HEK293T (cell line): ENCODE measurements at regions not wholly inside any gene's neighbourhood (a gene's known extent, or its start where the extent isn't known, plus 50 kb on each side); places are given as distances from the start of the nearest gene placed in this dataset.

ENCODE experiments used
- CTCF ChIA-PET: fragments of 350-600 bp; formaldehyde crosslinking; extraction: SDS; loops from one replicate; lab custom pipeline; 2021; ENCODE audit warnings: antibody characterized with exemption, inconsistent platforms; lab: Yijun Ruan, JAX
- POLR2A ChIA-PET: fragments of 350-600 bp; formaldehyde crosslinking; extraction: SDS; loops from one replicate; lab custom pipeline; 2020; ENCODE audit warnings: antibody characterized with exemption, inconsistent platforms; lab: Yijun Ruan, JAX
- DNase-seq: peaks from one replicate; pipeline ENCODE4 v3.0.0; 2012; ENCODE audit warnings: mixed read lengths; ENCODE audit errors: extremely low spot score
- ARNT ChIP-seq: fragments of 450-650 bp; IDR thresholded peaks from 2 replicates; pipeline ENCODE4 v1.6.1; 2017; ENCODE audit warnings: mild to moderate bottlenecking
- BHLHE40 ChIP-seq: fragments of 450-650 bp; IDR thresholded peaks from 2 replicates; pipeline ENCODE4 v1.6.1; 2016; ENCODE audit warnings: mild to moderate bottlenecking, moderate library complexity, borderline replicate concordance
- CTBP1 ChIP-seq: fragments of 450-650 bp; IDR thresholded peaks from 2 replicates; pipeline ENCODE4 v1.6.1; 2016; ENCODE audit warnings: borderline replicate concordance
- ELF4 ChIP-seq: fragments of 450-650 bp; IDR thresholded peaks from 2 replicates; pipeline ENCODE4 v1.6.1; 2017; ENCODE audit warnings: antibody characterized with exemption
- FOXA1 ChIP-seq: fragments of 450-650 bp; IDR thresholded peaks from 2 replicates; pipeline ENCODE4 v1.6.1; 2016; ENCODE audit warnings: mild to moderate bottlenecking
- FOXK2 ChIP-seq: fragments of 450-650 bp; IDR thresholded peaks from 2 replicates; pipeline ENCODE4 v1.6.1; 2016; ENCODE audit warnings: mild to moderate bottlenecking
- FOXM1 ChIP-seq: fragments of 450-650 bp; IDR thresholded peaks from 2 replicates; pipeline ENCODE4 v1.6.1; 2017; ENCODE audit warnings: mild to moderate bottlenecking, borderline replicate concordance
- HDGF ChIP-seq: fragments of 450-650 bp; IDR thresholded peaks from 2 replicates; pipeline ENCODE4 v1.6.1; 2017; ENCODE audit warnings: antibody characterized with exemption, borderline replicate concordance
- L3MBTL2 ChIP-seq: fragments of 450-650 bp; conservative IDR thresholded peaks from 2 replicates; pipeline ENCODE4 v1.6.1; 2016; ENCODE audit warnings: mild to moderate bottlenecking
- LEF1 ChIP-seq: fragments of 450-650 bp; IDR thresholded peaks from 2 replicates; pipeline ENCODE4 v1.6.1; 2017; ENCODE audit warnings: mild to moderate bottlenecking, borderline replicate concordance
- NFRKB ChIP-seq: fragments of 450-650 bp; IDR thresholded peaks from 2 replicates; pipeline ENCODE4 v1.6.1; 2016; ENCODE audit warnings: mild to moderate bottlenecking, moderate library complexity
- SP1 ChIP-seq: fragments of 450-650 bp; IDR thresholded peaks from 2 replicates; pipeline ENCODE4 v1.6.1; 2017
- SUZ12 ChIP-seq: fragments of 450-650 bp; IDR thresholded peaks from 2 replicates; pipeline ENCODE4 v1.6.1; 2016; ENCODE audit warnings: mild to moderate bottlenecking
- TARDBP ChIP-seq: fragments of 450-650 bp; IDR thresholded peaks from 2 replicates; pipeline ENCODE4 v1.6.1; 2016
- ZNF384 ChIP-seq: fragments of 450-650 bp; IDR thresholded peaks from 2 replicates; pipeline ENCODE4 v1.6.1; 2016
- TF ChIP-seq, protein P1 (sequence below): fragments of 450-650 bp; IDR thresholded peaks from 2 replicates; pipeline ENCODE4 v1.6.1; 2016

GRCh38 chr16:63553980-63554379 lies 1517.7 kb upstream of the CDH8 start:
- CTCF ChIA-PET = no interaction called here
- POLR2A ChIA-PET = no interaction called here
- no peak for DNase-seq

GRCh38 chr16:63539276-63539675 lies 1503.0 kb upstream of the CDH8 start:
- DNase-seq = no peak
- ChIA-PET POLR2A (no interaction called here), CTCF (no interaction called here)
- TF ChIP-seq FOXM1 (no peak), CTBP1 (no peak), ARNT (no peak), L3MBTL2 (no peak), LEF1 (no peak), FOXK2 (no peak), ELF4 (no peak), BHLHE40 (no peak), FOXA1 (no peak), SP1 (no peak), SUZ12 (no peak), NFRKB (no peak), ZNF384 (no peak), HDGF (no peak), TARDBP (no peak)
- TF ChIP-seq, protein P1, sequence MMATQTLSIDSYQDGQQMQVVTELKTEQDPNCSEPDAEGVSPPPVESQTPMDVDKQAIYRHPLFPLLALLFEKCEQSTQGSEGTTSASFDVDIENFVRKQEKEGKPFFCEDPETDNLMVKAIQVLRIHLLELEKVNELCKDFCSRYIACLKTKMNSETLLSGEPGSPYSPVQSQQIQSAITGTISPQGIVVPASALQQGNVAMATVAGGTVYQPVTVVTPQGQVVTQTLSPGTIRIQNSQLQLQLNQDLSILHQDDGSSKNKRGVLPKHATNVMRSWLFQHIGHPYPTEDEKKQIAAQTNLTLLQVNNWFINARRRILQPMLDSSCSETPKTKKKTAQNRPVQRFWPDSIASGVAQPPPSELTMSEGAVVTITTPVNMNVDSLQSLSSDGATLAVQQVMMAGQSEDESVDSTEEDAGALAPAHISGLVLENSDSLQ = no peak

More at GRCh38 chr16:63553980-63554379, 1517.7 kb upstream of the CDH8 start:
- TF ChIP-seq ARNT (no peak), FOXM1 (no peak), LEF1 (no peak), TARDBP (no peak), NFRKB (no peak), SUZ12 (no peak), CTBP1 (no peak), L3MBTL2 (no peak), FOXA1 (no peak), ZNF384 (no peak), ELF4 (no peak), HDGF (no peak), FOXK2 (no peak), SP1 (no peak)
- TF ChIP-seq, protein P1 = no peak

DNA sequence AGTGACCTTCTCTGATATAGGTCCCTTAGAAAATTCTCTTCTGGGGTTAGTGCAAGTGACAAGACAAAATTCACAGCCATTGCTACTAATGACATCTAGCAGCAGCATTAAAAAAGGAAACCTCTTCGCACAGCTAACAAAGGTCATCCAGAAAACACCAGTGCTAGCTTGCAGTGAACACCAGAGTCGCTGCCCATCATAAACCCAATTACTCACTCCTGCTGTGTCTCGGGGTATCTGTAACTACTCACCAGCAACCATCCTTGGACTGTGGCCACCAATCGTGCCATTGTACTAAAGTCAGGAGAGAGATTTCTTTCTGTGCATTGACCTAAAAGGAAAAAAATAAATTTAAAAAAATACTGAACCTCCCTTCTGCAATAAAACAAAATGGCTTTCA lies 1494.7 kb upstream of the CDH8 start:
- TF ChIP-seq CTBP1 (no peak), TARDBP (no peak)
- ChIA-PET POLR2A (no interaction called here), CTCF (no interaction called here)
- DNase-seq = no peak

- ChIA-PET CTCF (no interaction called here), POLR2A (no interaction called here)
- no peak for TF ChIP-seq FOXM1
- no peak for TF ChIP-seq CTBP1
- no peak for TF ChIP-seq FOXK2
- TF ChIP-seq L3MBTL2 = no peak
- TF ChIP-seq FOXA1 = no peak
- no peak for DNase-seq
These were observed 1494.0 kb upstream of the CDH8 start for GRCh38 chr16:63530208-63530607.

- ChIA-PET POLR2A (no interaction called here), CTCF (no interaction called here)
- no peak for DNase-seq
- no peak for TF ChIP-seq SP1
- no peak for TF ChIP-seq FOXK2
- TF ChIP-seq ELF4 = no peak
- TF ChIP-seq FOXM1 = no peak
- TF ChIP-seq SUZ12 = no peak
- no peak for TF ChIP-seq HDGF
- TF ChIP-seq, protein P1 = no peak
- TF ChIP-seq ZNF384 = no peak
- no peak for TF ChIP-seq LEF1
- TF ChIP-seq NFRKB = no peak
- no peak for TF ChIP-seq TARDBP
- TF ChIP-seq L3MBTL2 = no peak
- TF ChIP-seq FOXA1 = no peak
- TF ChIP-seq ARNT = no peak
- no peak for TF ChIP-seq BHLHE40
- no peak for TF ChIP-seq CTBP1
These were observed 1491.2 kb upstream of the CDH8 start for GRCh38 chr16:63527404-63527803.

DNA sequence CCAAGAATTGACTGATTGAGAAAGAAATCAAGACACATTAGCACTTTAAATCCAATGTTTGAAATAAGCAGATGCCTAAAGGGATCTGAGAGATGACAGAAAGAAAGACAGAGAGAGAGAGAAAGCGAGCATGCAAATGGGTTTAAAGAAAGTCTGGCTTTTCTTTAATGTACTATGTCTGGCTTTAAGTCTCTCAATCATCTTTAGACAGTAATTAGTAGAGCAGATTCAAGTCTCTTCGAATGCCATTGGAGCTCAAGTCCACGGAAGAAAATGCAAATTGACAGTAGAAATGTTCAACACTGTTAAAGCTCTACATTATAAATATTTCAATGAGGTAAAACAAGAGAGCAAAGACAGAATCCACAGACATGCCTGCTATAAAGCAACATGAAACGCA lies 1480.2 kb upstream of the CDH8 start:
- POLR2A ChIA-PET = no interaction called here
- TF ChIP-seq FOXK2 (no peak), SUZ12 (no peak), TARDBP (no peak), FOXA1 (no peak)
- CTCF ChIA-PET = no interaction called here
- no peak for DNase-seq

DNA sequence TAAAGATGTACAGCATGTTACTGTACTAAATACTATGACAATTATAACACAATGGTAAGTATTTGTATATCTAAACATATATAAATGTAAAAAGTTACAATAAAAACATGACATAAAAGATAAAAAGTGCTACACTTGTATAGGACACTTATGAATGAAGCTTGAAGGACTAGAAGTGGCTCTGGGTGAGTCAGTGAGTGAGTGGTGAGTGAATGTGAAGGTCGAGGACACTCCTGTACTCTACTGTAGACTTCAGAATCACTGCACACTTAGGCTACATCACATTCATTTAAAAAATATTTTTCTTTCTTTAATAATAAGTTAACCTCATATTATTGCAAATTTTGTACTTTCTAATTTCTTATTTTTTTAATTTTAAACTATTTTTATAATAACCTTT lies 1476.7 kb upstream of the CDH8 start:
- TF ChIP-seq FOXA1 = no peak
- TF ChIP-seq L3MBTL2 = no peak
- TF ChIP-seq ELF4 = no peak
- TF ChIP-seq ZNF384 = no peak
- no peak for TF ChIP-seq SUZ12
- TF ChIP-seq HDGF = no peak
- TF ChIP-seq SP1 = no peak
- no peak for TF ChIP-seq FOXK2
- no peak for TF ChIP-seq TARDBP
- TF ChIP-seq BHLHE40 = no peak
- TF ChIP-seq ARNT = no peak
- no peak for TF ChIP-seq LEF1
- TF ChIP-seq, protein P1 = no peak
- TF ChIP-seq FOXM1 = no peak
- no peak for TF ChIP-seq NFRKB
- no peak for TF ChIP-seq CTBP1
- no peak for DNase-seq
- CTCF ChIA-PET = no interaction called here
- POLR2A ChIA-PET = no interaction called here
